CD4-positive, alpha-beta T cell (primary cell): ENCODE measurements at regions not wholly inside any gene's neighbourhood (a gene's known extent, or its start where the extent isn't known, plus 50 kb on each side); places are given as distances from the start of the nearest gene placed in this dataset.
"Not testable (repeated sequence)": the region's sequence is repeated elsewhere in the genome, so short reads cannot be mapped to it uniquely, and the experiment has no call there.

Source experiments
- ATAC-seq: fragments of 200-7000 bp; cut with Tn5 transposase; one replicate; pipeline ENCODE4 v1.10.0; 2022; ENCODE audit warnings: mild to moderate bottlenecking; ENCODE audit not compliant: poor library complexity
- CTCF ChIA-PET: fragments of 350-600 bp; sonication (Branson Sonifier 250); formaldehyde crosslinking; loops from one replicate; lab custom pipeline; 2021; ENCODE audit warnings: antibody characterized with exemption, inconsistent platforms; lab: Charles Lee
- POLR2A ChIA-PET: fragments of 350-600 bp; sonication (Branson Sonifier 250); formaldehyde crosslinking; loops from one replicate; lab custom pipeline; 2021; ENCODE audit warnings: antibody characterized with exemption, inconsistent platforms; lab: Charles Lee
- DNase-seq, 14 experiments: peaks; one replicate each; pipeline ENCODE4 v3.0.0-alpha.2; 2013 to 2020; ENCODE audit warnings: mixed read lengths in 2 of 14
- H3K27ac ChIP-seq, 2 donors: one replicate each; pipeline versions ENCODE4 v1.5.1 to v1.7.0; 2013; ENCODE audit warnings: low read length in 2 of 2, low read depth in 1 of 2, mild to moderate bottlenecking in 1 of 2
- H3K27me3 ChIP-seq, 2 experiments: 1 replicate in 1 of 2; 2 replicates in 1 of 2; pipeline versions ENCODE4 v1.6.1 to v1.7.0; 2013; ENCODE audit warnings: low read length in 2 of 2, control low read depth in 1 of 2, mild to moderate bottlenecking in 1 of 2, moderate library complexity in 1 of 2; ENCODE audit not compliant: insufficient read depth in 2 of 2, control insufficient read depth in 1 of 2
- H3K36me3 ChIP-seq: one replicate; pipeline ENCODE4 v1.6.1; 2013; ENCODE audit warnings: low read length, control low read depth; ENCODE audit not compliant: insufficient read depth
- H3K4me1 ChIP-seq: one replicate; pipeline ENCODE4 v1.6.1; 2013; ENCODE audit warnings: low read length, control low read depth; ENCODE audit not compliant: insufficient read depth
- H3K4me3 ChIP-seq: one replicate; pipeline ENCODE4 v1.5.1; 2013; ENCODE audit warnings: mild to moderate bottlenecking, low read length, moderate library complexity
- H3K9me3 ChIP-seq, 2 experiments: 1 replicate in 1 of 2; 2 replicates in 1 of 2; pipeline versions ENCODE4 v1.6.1 to v1.7.0; 2013; ENCODE audit warnings: low read length in 2 of 2, mild to moderate bottlenecking in 2 of 2, control low read depth in 1 of 2, moderate library complexity in 1 of 2; ENCODE audit not compliant: control insufficient read depth in 1 of 2, insufficient read depth in 1 of 2
- H3K27ac Mint-ChIP-seq: one replicate; pipeline ENCODE4 v1.8.0; 2020; ENCODE audit warnings: mixed read lengths
- H3K27me3 Mint-ChIP-seq: one replicate; pipeline ENCODE4 v1.8.0; 2021; ENCODE audit warnings: mixed read lengths
- H3K36me3 Mint-ChIP-seq: one replicate; pipeline ENCODE4 v1.8.0; 2021; ENCODE audit warnings: low read depth, mixed read lengths
- H3K4me1 Mint-ChIP-seq: one replicate; pipeline ENCODE4 v1.8.0; 2021; ENCODE audit warnings: low read depth, mixed read lengths
- H3K4me3 Mint-ChIP-seq: one replicate; pipeline ENCODE4 v1.8.0; 2020; ENCODE audit warnings: mild to moderate bottlenecking, mixed read lengths
- H3K9me3 Mint-ChIP-seq: one replicate; pipeline ENCODE4 v1.8.0; 2020; ENCODE audit warnings: mixed read lengths
- intact Hi-C, 2 experiments: fragments of 100-400 bp; cut with DNase I in 1 of 2; cut with micrococcal nuclease in 1 of 2; formaldehyde crosslinking; loops; one replicate each; pipeline versions ENCODE4 v1.15.1 to v1.9.0; 2023 to 2025; cut with DNase I, micrococcal nuclease
- TF ChIP-seq, protein P1 (sequence below): fragments of 200-600 bp; IDR thresholded peaks from one replicate; pipeline ENCODE4 v1.8.0; 2022; ENCODE audit warnings: antibody characterized with exemption, mild to moderate bottlenecking

DNA sequence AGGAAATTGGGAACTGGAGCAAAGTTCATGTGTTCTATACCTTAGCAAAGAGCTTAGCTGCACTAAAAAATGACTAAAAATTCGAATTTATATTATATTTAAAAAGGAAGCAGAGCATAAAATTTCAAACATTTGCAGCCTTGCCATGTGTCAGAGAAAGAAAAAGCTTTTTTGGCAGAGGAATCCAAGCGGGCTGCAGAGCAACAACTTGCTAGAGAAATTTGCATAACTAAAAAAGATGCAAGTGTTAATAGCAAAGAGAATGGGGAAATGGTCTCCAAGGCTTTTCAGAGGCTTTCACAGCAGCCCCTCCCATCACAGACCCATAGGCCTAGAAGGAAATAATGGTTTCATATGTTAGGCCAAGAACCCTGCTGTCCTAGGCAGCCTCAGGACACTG, 1315.9 kb downstream of the DSC3 start:
- no peak overlapping the region for H3K4me3 Mint-ChIP-seq
- H3K4me1 Mint-ChIP-seq: no peaks in the 10 kb centered on the region
- intact Hi-C loops: no loop called here
- peaks cover 5 to 26% of the 10 kb centered on the region in 2 experiments for H3K9me3 ChIP-seq
- H3K36me3 ChIP-seq: no peaks in the 10 kb centered on the region
- POLR2A ChIA-PET: no interaction called here
- no peaks in the 10 kb centered on the region for H3K27me3 Mint-ChIP-seq
- H3K4me1 ChIP-seq: no peaks in the 10 kb centered on the region
- H3K9me3 Mint-ChIP-seq: peaks cover 4% of the 10 kb centered on the region
- no peaks in the 10 kb centered on the region for H3K27me3 ChIP-seq
- H3K36me3 Mint-ChIP-seq: no peaks in the 10 kb centered on the region
- H3K4me3 ChIP-seq: no peak overlapping the region
- H3K27ac ChIP-seq: no peak overlapping the region
- H3K27ac Mint-ChIP-seq: no peak overlapping the region
- ATAC-seq (no peak), DNase-seq (no peak)
- CTCF ChIA-PET: no interaction called here
- TF ChIP-seq, protein P1, sequence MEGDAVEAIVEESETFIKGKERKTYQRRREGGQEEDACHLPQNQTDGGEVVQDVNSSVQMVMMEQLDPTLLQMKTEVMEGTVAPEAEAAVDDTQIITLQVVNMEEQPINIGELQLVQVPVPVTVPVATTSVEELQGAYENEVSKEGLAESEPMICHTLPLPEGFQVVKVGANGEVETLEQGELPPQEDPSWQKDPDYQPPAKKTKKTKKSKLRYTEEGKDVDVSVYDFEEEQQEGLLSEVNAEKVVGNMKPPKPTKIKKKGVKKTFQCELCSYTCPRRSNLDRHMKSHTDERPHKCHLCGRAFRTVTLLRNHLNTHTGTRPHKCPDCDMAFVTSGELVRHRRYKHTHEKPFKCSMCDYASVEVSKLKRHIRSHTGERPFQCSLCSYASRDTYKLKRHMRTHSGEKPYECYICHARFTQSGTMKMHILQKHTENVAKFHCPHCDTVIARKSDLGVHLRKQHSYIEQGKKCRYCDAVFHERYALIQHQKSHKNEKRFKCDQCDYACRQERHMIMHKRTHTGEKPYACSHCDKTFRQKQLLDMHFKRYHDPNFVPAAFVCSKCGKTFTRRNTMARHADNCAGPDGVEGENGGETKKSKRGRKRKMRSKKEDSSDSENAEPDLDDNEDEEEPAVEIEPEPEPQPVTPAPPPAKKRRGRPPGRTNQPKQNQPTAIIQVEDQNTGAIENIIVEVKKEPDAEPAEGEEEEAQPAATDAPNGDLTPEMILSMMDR: no peak

DNA sequence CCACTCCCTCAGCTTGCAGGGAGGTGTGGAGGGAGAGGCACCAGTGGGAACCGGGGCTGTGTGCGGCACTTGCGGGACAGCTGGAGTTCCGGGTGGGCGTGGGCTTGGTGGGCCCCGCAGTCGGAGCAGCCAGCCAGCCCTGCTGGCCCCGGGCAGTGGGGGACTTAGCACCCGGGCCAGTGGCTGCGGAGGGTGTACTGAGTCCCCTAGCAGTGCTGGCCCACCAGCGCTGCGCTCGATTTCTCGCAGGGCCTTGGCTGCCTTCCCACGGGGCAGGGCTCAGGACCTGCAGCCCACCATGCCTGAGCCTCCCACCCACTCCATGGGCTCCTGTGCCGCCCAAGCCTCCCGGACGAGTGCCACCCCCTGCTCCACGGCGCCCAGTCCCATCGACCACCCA, 1319.1 kb downstream of the DSC3 start:
- H3K9me3 Mint-ChIP-seq, POLR2A ChIA-PET, H3K36me3 ChIP-seq, H3K27ac Mint-ChIP-seq, H3K27ac ChIP-seq, H3K4me1 ChIP-seq, CTCF ChIA-PET, intact Hi-C loops, H3K4me3 Mint-ChIP-seq, H3K4me3 ChIP-seq, H3K27me3 Mint-ChIP-seq, ATAC-seq, H3K27me3 ChIP-seq, DNase-seq, H3K4me1 Mint-ChIP-seq, H3K36me3 Mint-ChIP-seq: not testable (repeated sequence)
- H3K9me3 ChIP-seq: peaks cover 5 to 32% of the 10 kb centered on the region in 2 experiments

DNA sequence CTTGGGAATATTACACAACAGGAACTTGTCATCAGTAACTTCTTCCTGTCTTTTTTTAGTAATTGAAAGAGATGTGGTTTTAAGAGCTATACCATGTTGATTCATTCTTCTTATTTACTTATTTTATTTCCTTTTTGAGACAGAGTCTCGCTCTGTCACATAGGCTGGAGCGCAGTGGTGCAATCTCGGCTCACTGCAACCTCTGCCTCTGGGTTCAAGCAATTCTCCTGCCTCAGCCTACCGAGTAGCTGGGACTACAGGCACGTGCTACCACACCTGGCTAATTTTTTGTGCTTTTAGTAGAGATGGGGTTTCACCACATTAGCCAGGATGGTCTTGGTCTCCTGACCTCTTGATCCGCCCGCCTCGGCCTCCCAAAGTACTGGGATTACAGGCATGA, 1326.6 kb downstream of the DSC3 start:
- H3K9me3 Mint-ChIP-seq: peaks cover 11% of the 10 kb centered on the region
- H3K27me3 Mint-ChIP-seq, H3K4me3 Mint-ChIP-seq, H3K27ac Mint-ChIP-seq, ATAC-seq, H3K4me3 ChIP-seq, H3K27ac ChIP-seq, POLR2A ChIA-PET, H3K36me3 ChIP-seq, H3K36me3 Mint-ChIP-seq, intact Hi-C loops, H3K4me1 ChIP-seq, H3K27me3 ChIP-seq, H3K4me1 Mint-ChIP-seq, CTCF ChIA-PET, DNase-seq: not testable (repeated sequence)
- H3K9me3 ChIP-seq: peaks cover 0 to 11% of the 10 kb centered on the region in 2 experiments

DNA sequence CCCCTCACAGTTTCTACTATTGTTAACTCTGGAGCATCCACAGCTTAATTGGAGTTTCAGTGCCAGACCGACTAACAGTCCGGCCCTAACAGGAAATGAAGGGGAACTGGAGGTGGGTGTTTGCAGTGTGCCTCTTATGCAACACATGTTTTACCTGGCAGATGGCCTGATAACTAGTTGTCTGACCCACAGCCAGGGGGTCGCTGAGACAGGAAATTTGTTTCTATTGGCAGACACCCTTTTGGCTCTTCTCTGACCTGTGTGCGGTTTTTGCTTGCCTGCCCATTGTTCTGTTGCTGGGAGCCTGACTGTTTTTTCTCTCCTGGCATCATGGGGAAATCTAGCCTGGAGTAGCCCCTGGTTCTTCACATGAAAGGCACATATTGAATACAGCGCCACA, 1329.8 kb downstream of the DSC3 start:
- Histone ChIP-seq H3K27me3 (no peaks in the 10 kb centered on the region), H3K9me3 (peaks cover 0 to 6% of the 10 kb centered on the region in 2 experiments), H3K27ac (no peak overlapping the region), H3K36me3 (no peaks in the 10 kb centered on the region), H3K4me3 (no peak overlapping the region), H3K4me1 (no peaks in the 10 kb centered on the region)
- ATAC-seq (no peak), DNase-seq (no peak)
- Mint-ChIP-seq H3K36me3 (no peaks in the 10 kb centered on the region), H3K27me3 (no peaks in the 10 kb centered on the region), H3K4me3 (no peak overlapping the region), H3K27ac (no peak overlapping the region), H3K4me1 (no peaks in the 10 kb centered on the region), H3K9me3 (peaks cover 11% of the 10 kb centered on the region)
- ChIA-PET POLR2A (no interaction called here), CTCF (no interaction called here)
- intact Hi-C loops: no loop called here
- TF ChIP-seq, protein P1: no peak
